GM12878 (cell line): ENCODE measurements at regions not wholly inside any gene's neighbourhood (a gene's known extent, or its start where the extent isn't known, plus 50 kb on each side); places are given as distances from the start of the nearest gene placed in this dataset.

Experiments used
- ATAC-seq: fragments of 200-7000 bp; cut with Tn5 transposase; 3 replicates; pipeline ENCODE4 v1.9.1; 2020; ENCODE audit warnings: mild to moderate bottlenecking, moderate library complexity
- BruUV-seq: library from RNA; stranded (reverse); fragments of 400-500 nt; replicated peaks from 2 replicates; lab custom pipeline; 2021; lab: Mats Ljungman, UMichigan
- CTCF ChIA-PET: fragments of 300-600 bp; sonication (Branson Sonifier 250); formaldehyde crosslinking; extraction: SDS; loops from one replicate; lab custom pipeline; 2021; ENCODE audit warnings: inconsistent platforms; lab: Yijun Ruan, JAX
- POLR2A ChIA-PET: fragments of 350-600 bp; formaldehyde crosslinking; extraction: SDS; loops from one replicate; lab custom pipeline; 2021; ENCODE audit warnings: inconsistent platforms; lab: Charles Lee
- RAD21 ChIA-PET: fragments of 300-600 bp; sonication (Branson Sonifier 250); formaldehyde crosslinking; loops from one replicate; lab custom pipeline; 2023; ENCODE audit warnings: antibody characterized with exemption; ENCODE audit not compliant: unreplicated experiment; lab: Charles Lee
- SMC1A ChIA-PET: fragments of 300-600 bp; sonication (Branson Sonifier 250); formaldehyde crosslinking; loops from one replicate; lab custom pipeline; 2023; ENCODE audit not compliant: unreplicated experiment, uncharacterized antibody; lab: Charles Lee
- DNase-seq: peaks from one replicate; pipeline ENCODE4 v3.0.0-alpha.2; 2011; ENCODE audit warnings: low read depth, low spot score
- FAIRE-seq: peaks from 3 replicates; lab custom pipeline; 2011; peaks lifted over from hg19 to GRCh38; lab: Jason Lieb, UNC
- H2AFZ ChIP-seq: 2 replicates; pipeline ENCODE4 v1.6.0; 2011; ENCODE audit warnings: low read depth, low read length, control low read depth; ENCODE audit not compliant: control insufficient read depth
- H3K27ac ChIP-seq: 2 replicates; pipeline ENCODE4 v1.5.1; 2011; ENCODE audit warnings: control low read depth; ENCODE audit not compliant: control insufficient read depth, insufficient read depth
- H3K27me3 ChIP-seq, 2 experiments: replicated peaks in 1 of 2; 2 replicates each; pipeline versions ENCODE4 v1.6.0 to v1.6.1; 2011; ENCODE audit warnings: low read length in 1 of 2; ENCODE audit not compliant: control insufficient read depth in 2 of 2, insufficient read depth in 2 of 2
- H3K36me3 ChIP-seq, 2 experiments: 2 replicates each; pipeline ENCODE4 v1.5.1; 2011; ENCODE audit warnings: low read length in 1 of 2; ENCODE audit not compliant: control insufficient read depth in 2 of 2, insufficient read depth in 2 of 2
- H3K4me1 ChIP-seq: 2 replicates; pipeline ENCODE4 v1.6.1; 2011; ENCODE audit warnings: mild to moderate bottlenecking, low read length, moderate library complexity, mixed read lengths; ENCODE audit not compliant: control insufficient read depth, insufficient read depth
- H3K4me2 ChIP-seq: 2 replicates; pipeline ENCODE4 v1.6.0; 2011; ENCODE audit warnings: control low read depth; ENCODE audit not compliant: control insufficient read depth, insufficient read depth
- H3K4me3 ChIP-seq: fragments of 200-600 bp; sonication (generic); 2 replicates; pipeline ENCODE4 v1.5.1; 2016
- H3K79me2 ChIP-seq: 2 replicates; pipeline ENCODE4 v1.6.0; 2011; ENCODE audit warnings: low read length; ENCODE audit not compliant: control insufficient read depth, insufficient read depth
- H3K9ac ChIP-seq: 2 replicates; pipeline ENCODE4 v1.8.0; 2011; ENCODE audit warnings: low read length, control low read depth, mixed read lengths; ENCODE audit not compliant: control insufficient read depth, insufficient read depth
- H3K9me3 ChIP-seq: replicated peaks from 3 replicates; pipeline ENCODE4 v1.5.1; 2011; ENCODE audit warnings: mild to moderate bottlenecking, low read length; ENCODE audit not compliant: control insufficient read depth, insufficient read depth
- H4K20me1 ChIP-seq: 2 replicates; pipeline ENCODE4 v1.6.0; 2011; ENCODE audit not compliant: control insufficient read depth, insufficient read depth
- BRCA1 ChIP-seq: IDR thresholded peaks from 2 replicates; pipeline ENCODE4 v1.6.1; 2011; ENCODE audit warnings: low read depth, low read length, improper control_type of control experiment
- CBX5 ChIP-seq: sonication (generic); IDR thresholded peaks from 2 replicates; pipeline ENCODE4 v1.6.1; 2016; ENCODE audit warnings: low read depth, moderate library complexity, mild to moderate bottlenecking, inconsistent platforms
- CHD2 ChIP-seq: IDR thresholded peaks from 2 replicates; pipeline ENCODE4 v1.6.1; 2011; ENCODE audit warnings: low read depth, low read length, improper control_type of control experiment, borderline replicate concordance
- CREM ChIP-seq: IDR thresholded peaks from 2 replicates; pipeline ENCODE4 v1.6.1; 2014; ENCODE audit warnings: antibody characterized with exemption, low read depth
- E2F4 ChIP-seq: IDR thresholded peaks from 2 replicates; pipeline ENCODE4 v1.6.1; 2012; ENCODE audit warnings: low read depth, low read length, improper control_type of control experiment
- ETV6 ChIP-seq, 2 experiments: fragments of 450-650 bp in 1 of 2; IDR thresholded peaks in 1 of 2; conservative IDR thresholded peaks in 1 of 2; 2 replicates each; pipeline ENCODE4 v1.6.1; 2014; ENCODE audit warnings: antibody characterized with exemption in 1 of 2, borderline replicate concordance in 1 of 2, low read depth in 1 of 2, mild to moderate bottlenecking in 1 of 2, moderate library complexity in 1 of 2
- FOS ChIP-seq: IDR thresholded peaks from 3 replicates; pipeline ENCODE4 v1.6.1; 2011; ENCODE audit warnings: borderline replicate concordance; ENCODE audit not compliant: insufficient read length; ENCODE audit errors: extremely low read depth
- GABPA ChIP-seq: IDR thresholded peaks from 2 replicates; pipeline ENCODE4 v1.6.1; 2014; ENCODE audit warnings: antibody characterized with exemption, low read depth, mild to moderate bottlenecking, inconsistent platforms
- IKZF2 ChIP-seq, 2 experiments: fragments of 450-650 bp; IDR thresholded peaks; 2 replicates each; pipeline ENCODE4 v1.6.1; 2017; ENCODE audit warnings: mild to moderate bottlenecking in 2 of 2, moderate library complexity in 2 of 2
- KAT2A ChIP-seq: conservative IDR thresholded peaks from 2 replicates; pipeline ENCODE4 v1.6.1; 2011; ENCODE audit warnings: low read depth, low read length; ENCODE audit not compliant: control insufficient read depth
- LARP7 ChIP-seq: fragments of 450-650 bp; IDR thresholded peaks from 2 replicates; pipeline ENCODE4 v1.6.1; 2017; ENCODE audit warnings: mild to moderate bottlenecking
- PAX5 ChIP-seq: IDR thresholded peaks from 2 replicates; pipeline ENCODE4 v1.6.1; 2011; ENCODE audit warnings: low read depth, low read length, borderline replicate concordance
- PAX8 ChIP-seq: fragments of 450-650 bp; IDR thresholded peaks from 2 replicates; pipeline ENCODE4 v1.6.1; 2017; ENCODE audit warnings: mild to moderate bottlenecking, moderate library complexity
- PML ChIP-seq: IDR thresholded peaks from 2 replicates; pipeline ENCODE4 v1.6.1; 2012; ENCODE audit warnings: low read length, inconsistent platforms
- POU2F2 ChIP-seq: IDR thresholded peaks from 3 replicates; pipeline ENCODE4 v1.6.1; 2011; ENCODE audit warnings: low read depth, mild to moderate bottlenecking, low read length, borderline replicate concordance
- RELA ChIP-seq: fragments of 450-650 bp; IDR thresholded peaks from 2 replicates; pipeline ENCODE4 v1.8.0; 2014; ENCODE audit warnings: borderline replicate concordance; ENCODE audit not compliant: partially characterized antibody
- RFX5 ChIP-seq: IDR thresholded peaks from 2 replicates; pipeline ENCODE4 v1.6.1; 2011; ENCODE audit warnings: low read depth, low read length, improper control_type of control experiment
- SMARCA5 ChIP-seq: fragments of 450-650 bp; IDR thresholded peaks from 2 replicates; pipeline ENCODE4 v1.6.1; 2017; ENCODE audit warnings: mild to moderate bottlenecking
- TCF12 ChIP-seq: IDR thresholded peaks from 2 replicates; pipeline ENCODE4 v1.6.1; 2011; ENCODE audit warnings: low read depth, mild to moderate bottlenecking, low read length
- ZBED1 ChIP-seq: IDR thresholded peaks from 2 replicates; pipeline ENCODE4 v1.6.1; 2016; ENCODE audit warnings: borderline replicate concordance
- WGBS: methylation state at CpG from one replicate; pipeline ENCODE4 v1.1.6; 2016; ENCODE audit warnings: low lambda C conversion rate; ENCODE audit not compliant: insufficient replicate concordance, insufficient coverage; ENCODE audit errors: missing lambda C conversion rate; 5-methylcytosine and 5-hydroxymethylcytosine counted together
- in situ Hi-C: fragments of 300-500 bp; cut with MboI; formaldehyde crosslinking; loops from 9 replicates; pipeline ENCODE4 v1.14.3; 2018; ENCODE audit warnings: mixed read lengths
- intact Hi-C: fragments of 100-400 bp; cut with micrococcal nuclease; formaldehyde crosslinking; loops from one replicate; pipeline ENCODE4 v1.14.2; 2022; ENCODE audit not compliant: unreplicated experiment

- Histone ChIP-seq H3K9me3 (no peaks in the 10 kb centered on the region), H3K4me2 (no peak overlapping the region), H2AFZ (no peak overlapping the region), H3K36me3 (no peaks in the 10 kb centered on the region), H3K27me3 (no peaks in the 10 kb centered on the region), H3K79me2 (no peaks in the 10 kb centered on the region), H3K9ac (no peak overlapping the region), H3K4me1 (no peaks in the 10 kb centered on the region), H3K27ac (no peak overlapping the region), H3K4me3 (no peak overlapping the region), H4K20me1 (no peaks in the 10 kb centered on the region)
- no peak for FAIRE-seq
- in situ Hi-C loops (no loop called here), intact Hi-C loops (no loop called here)
- RAD21 ChIA-PET = no interaction called here
- SMC1A ChIA-PET = no interaction called here
- BruUV-seq = no TSS peak
- TF ChIP-seq TCF12 (no peak), RFX5 (no peak), FOS (no peak), GABPA (no peak), IKZF2 (IDR thresholded peaks at IDR 0.05) (no peak), KAT2A (no peak), CHD2 (no peak)
- no peak for DNase-seq
- POLR2A ChIA-PET = no interaction called here
- 0 out of 3 replicates have a peak, but pooled peaks have one; percentile 23 for ATAC-seq
- CTCF ChIA-PET = interaction anchor here (1.1 kb wide), 1 partner anchor 162 kb away, joined by 3 read pairs; no protein-coding TSS in a partner anchor
- WGBS = 51% methylated on average over 12 of the region's 12 CpGs
Measured at GRCh38 chr20:22411627-22412450, 172.5 kb downstream of the FOXA2 start.

GRCh38 chr20:22411286-22411626 lies 173.1 kb downstream of the FOXA2 start:
- Histone ChIP-seq H3K4me3 (no peak overlapping the region), H3K4me2 (no peak overlapping the region), H3K27ac (no peak overlapping the region), H3K27me3 (no peaks in the 10 kb centered on the region), H4K20me1 (no peaks in the 10 kb centered on the region), H3K9ac (no peak overlapping the region), H2AFZ (no peak overlapping the region), H3K36me3 (no peaks in the 10 kb centered on the region), H3K79me2 (no peaks in the 10 kb centered on the region), H3K9me3 (no peaks in the 10 kb centered on the region), H3K4me1 (no peaks in the 10 kb centered on the region)
- 94% methylated on average over 1 of the region's 1 CpG for WGBS
- DNase-seq = no peak
- ChIA-PET SMC1A (no interaction called here), RAD21 (no interaction called here), POLR2A (no interaction called here), CTCF (no interaction called here)
- no peak for FAIRE-seq
- BruUV-seq = no TSS peak
- intact Hi-C loops = no loop called here
- no peak for ATAC-seq
- in situ Hi-C loops = no loop called here
- TF ChIP-seq BRCA1 (no peak), E2F4 (no peak), CBX5 (no peak), PAX8 (no peak), POU2F2 (no peak), LARP7 (no peak), ZBED1 (no peak), ETV6 (conservative IDR thresholded peaks at IDR 0.05 in 1 of 2, IDR thresholded peaks at IDR 0.05 in 1 of 2; ENCODE audit: borderline replicate concordance in 1 of 2, low read depth in 1 of 2) (no peak), SMARCA5 (no peak), PML (no peak), RELA (no peak), PAX5 (no peak), CREM (no peak)
